H9 (cell line): ENCODE measurements at regions not wholly inside any gene's neighbourhood (a gene's known extent, or its start where the extent isn't known, plus 50 kb on each side); places are given as distances from the start of the nearest gene placed in this dataset.

Experiments
- DNase-seq: peaks from one replicate; pipeline ENCODE4 v3.0.0-alpha.2; 2017
- H2AFZ ChIP-seq: one replicate; pipeline ENCODE4 v1.6.1; 2013; ENCODE audit warnings: mild to moderate bottlenecking, low read length, control low read depth, moderate library complexity
- H2AK5ac ChIP-seq: 2 replicates; pipeline ENCODE4 v1.6.1; 2013; ENCODE audit warnings: low read length, control low read depth, mixed read lengths; ENCODE audit not compliant: insufficient read length
- H2BK120ac ChIP-seq: one replicate; pipeline ENCODE4 v1.6.1; 2013; ENCODE audit warnings: low read depth, mild to moderate bottlenecking, low read length, control low read depth, inconsistent platforms; ENCODE audit not compliant: poor library complexity, severe bottlenecking
- H2BK12ac ChIP-seq: 2 replicates; pipeline ENCODE4 v1.6.1; 2013; ENCODE audit warnings: low read length, control low read depth, mixed read lengths, low read depth; ENCODE audit not compliant: insufficient read length
- H2BK15ac ChIP-seq: 2 replicates; pipeline ENCODE4 v1.6.1; 2013; ENCODE audit warnings: low read depth, low read length, control low read depth
- H2BK20ac ChIP-seq: one replicate; pipeline ENCODE4 v1.6.1; 2013; ENCODE audit warnings: low read depth, mild to moderate bottlenecking, low read length, control low read depth, inconsistent platforms; ENCODE audit not compliant: poor library complexity, severe bottlenecking
- H2BK5ac ChIP-seq: 2 replicates; pipeline ENCODE4 v1.6.1; 2013; ENCODE audit warnings: low read length, control low read depth, mixed read lengths; ENCODE audit not compliant: insufficient read length
- H3K14ac ChIP-seq: 2 replicates; pipeline ENCODE4 v1.6.1; 2013; ENCODE audit warnings: low read length, control low read depth; ENCODE audit not compliant: insufficient read depth
- H3K18ac ChIP-seq: 2 replicates; pipeline ENCODE4 v1.6.1; 2013; ENCODE audit warnings: low read depth, mild to moderate bottlenecking, mixed read lengths, low read length, control low read depth; ENCODE audit not compliant: insufficient read length
- H3K23ac ChIP-seq: 2 replicates; pipeline ENCODE4 v1.6.1; 2013; ENCODE audit warnings: low read length, control low read depth, mixed read lengths, low read depth; ENCODE audit not compliant: insufficient read length
- H3K23me2 ChIP-seq: 2 replicates; pipeline ENCODE4 v1.6.1; 2013; ENCODE audit warnings: low read depth, mild to moderate bottlenecking, mixed read lengths, low read length, control low read depth; ENCODE audit not compliant: insufficient read length, poor library complexity, severe bottlenecking
- H3K27ac ChIP-seq: 2 replicates; pipeline ENCODE4 v1.5.1; 2013; ENCODE audit warnings: low read length, control low read depth, mixed read lengths, low read depth; ENCODE audit not compliant: insufficient read length
- H3K27me3 ChIP-seq: 2 replicates; pipeline ENCODE4 v1.6.1; 2013; ENCODE audit warnings: low read length, control low read depth, inconsistent platforms; ENCODE audit not compliant: insufficient read depth
- H3K4ac ChIP-seq: 2 replicates; pipeline ENCODE4 v1.6.1; 2013; ENCODE audit warnings: low read depth, mild to moderate bottlenecking, control low read depth, inconsistent platforms, low read length, moderate library complexity
- H3K4me1 ChIP-seq: 2 replicates; pipeline ENCODE4 v1.6.1; 2013; ENCODE audit warnings: low read length, control low read depth, inconsistent platforms; ENCODE audit not compliant: insufficient read depth
- H3K4me2 ChIP-seq: 2 replicates; pipeline ENCODE4 v1.6.1; 2013; ENCODE audit warnings: low read length, control low read depth, mixed read lengths; ENCODE audit not compliant: insufficient read length, insufficient read depth
- H3K56ac ChIP-seq: 2 replicates; pipeline ENCODE4 v1.6.1; 2013; ENCODE audit warnings: low read depth, mild to moderate bottlenecking, mixed read lengths, low read length, control low read depth; ENCODE audit not compliant: insufficient read length
- H3K79me1 ChIP-seq: 2 replicates; pipeline ENCODE4 v1.6.1; 2013; ENCODE audit warnings: low read depth, mild to moderate bottlenecking, moderate library complexity, low read length, control low read depth, inconsistent platforms; ENCODE audit not compliant: insufficient read depth, poor library complexity, severe bottlenecking
- H3K79me2 ChIP-seq: 2 replicates; pipeline ENCODE4 v1.6.1; 2013; ENCODE audit warnings: low read length, control low read depth, inconsistent platforms; ENCODE audit not compliant: insufficient read depth
- H3K9ac ChIP-seq: 2 replicates; pipeline ENCODE4 v1.6.1; 2013; ENCODE audit warnings: low read length, control low read depth, mixed read lengths; ENCODE audit not compliant: insufficient read length; ENCODE audit errors: extremely low read depth
- H3K9me3 ChIP-seq: one replicate; pipeline ENCODE4 v1.6.1; 2013; ENCODE audit warnings: low read depth, low read length, inconsistent platforms; ENCODE audit not compliant: control insufficient read depth
- H3T11ph ChIP-seq: one replicate; pipeline ENCODE4 v1.6.1; 2013; ENCODE audit warnings: mild to moderate bottlenecking, low read length, control low read depth, inconsistent platforms
- H4K20me1 ChIP-seq: one replicate; pipeline ENCODE4 v1.6.1; 2013; ENCODE audit not compliant: control insufficient read depth, insufficient read length, insufficient read depth
- H4K5ac ChIP-seq: 2 replicates; pipeline ENCODE4 v1.6.1; 2013; ENCODE audit warnings: low read depth, mild to moderate bottlenecking, mixed read lengths, low read length, control low read depth; ENCODE audit not compliant: insufficient read length
- H4K8ac ChIP-seq: replicated peaks from 2 replicates; pipeline ENCODE4 v1.6.1; 2013; ENCODE audit warnings: low read length, control low read depth, mixed read lengths, low read depth; ENCODE audit not compliant: insufficient read length
- H4K91ac ChIP-seq: 2 replicates; pipeline ENCODE4 v1.6.1; 2013; ENCODE audit warnings: low read depth, mild to moderate bottlenecking, moderate library complexity, mixed read lengths, low read length, control low read depth; ENCODE audit not compliant: insufficient read length
- H3K27ac Mint-ChIP-seq, 3 experiments: 2 replicates in 2 of 3; 3 replicates in 1 of 3; pipeline ENCODE4 v1.8.0; 2020 to 2021; ENCODE audit warnings: mixed read lengths in 3 of 3, mild to moderate bottlenecking in 1 of 3, moderate library complexity in 1 of 3
- H3K27me3 Mint-ChIP-seq: 2 replicates; pipeline ENCODE4 v1.8.0; 2021; ENCODE audit warnings: low read depth, mild to moderate bottlenecking, moderate library complexity, mixed read lengths
- H3K36me3 Mint-ChIP-seq, 3 experiments: 2 replicates in 2 of 3; 3 replicates in 1 of 3; pipeline ENCODE4 v1.8.0; 2020 to 2021; ENCODE audit warnings: low read depth in 3 of 3, mixed read lengths in 3 of 3; ENCODE audit not compliant: insufficient read depth in 1 of 3
- H3K4me1 Mint-ChIP-seq, 2 experiments: 2 replicates each; pipeline ENCODE4 v1.8.0; 2020; ENCODE audit warnings: mixed read lengths in 2 of 2
- H3K4me3 Mint-ChIP-seq, 2 experiments: 2 replicates in 1 of 2; 3 replicates in 1 of 2; pipeline ENCODE4 v1.8.0; 2020 to 2021; ENCODE audit warnings: mild to moderate bottlenecking in 2 of 2, mixed read lengths in 2 of 2, moderate library complexity in 1 of 2
- H3K9me3 Mint-ChIP-seq, 2 experiments: 2 replicates in 1 of 2; 3 replicates in 1 of 2; pipeline ENCODE4 v1.8.0; 2020; ENCODE audit warnings: mild to moderate bottlenecking in 2 of 2, mixed read lengths in 2 of 2, moderate library complexity in 1 of 2
- CTCF ChIP-seq: fragments of 200-600 bp; sonication (generic); conservative IDR thresholded peaks from 3 replicates; pipeline ENCODE4 v1.8.0; 2021; ENCODE audit warnings: antibody characterized with exemption, mild to moderate bottlenecking
- WGBS: extraction: QIAGEN DNeasy Blood & Tissue Kit; methylation state at CpG from one replicate; pipeline ENCODE4 v1.1.7; 2013; ENCODE audit warnings: missing lambda C conversion rate, low lambda C conversion rate, mixed read lengths; ENCODE audit not compliant: insufficient read length; ENCODE audit errors: extremely low coverage; 5-methylcytosine and 5-hydroxymethylcytosine counted together

GRCh38 chr6:133674661-133675060, 214.3 kb upstream of the TCF21 start:
- Histone ChIP-seq H4K91ac (no peak overlapping the region), H3K14ac (no peak overlapping the region), H2BK20ac (no peak overlapping the region), H3K4me2 (no peak overlapping the region), H3K79me1 (no peaks in the 10 kb centered on the region), H3K4ac (no peak overlapping the region), H3K23ac (no peak overlapping the region), H3K27ac (no peak overlapping the region), H3K23me2 (no peaks in the 10 kb centered on the region), H2AK5ac (no peak overlapping the region), H2BK5ac (no peak overlapping the region), H4K20me1 (no peaks in the 10 kb centered on the region), H3K56ac (no peak overlapping the region), H4K8ac (no peak overlapping the region), H2BK12ac (no peak overlapping the region), H2AFZ (peak overlapping the region; percentile 82), H3T11ph (no peak overlapping the region), H3K79me2 (no peaks in the 10 kb centered on the region), H3K9ac (no peak overlapping the region), H3K9me3 (no peaks in the 10 kb centered on the region), H2BK120ac (no peak overlapping the region), H3K4me1 (peaks cover 3% of the 10 kb centered on the region; the same call in 1 of the 2 replicates), H3K18ac (no peak overlapping the region), H4K5ac (no peak overlapping the region), H3K27me3 (no peaks in the 10 kb centered on the region), H2BK15ac (no peak overlapping the region)
- Mint-ChIP-seq H3K4me1 (peaks cover 10 to 15% of the 10 kb centered on the region in 2 experiments), H3K9me3 (peaks cover 2 to 3% of the 10 kb centered on the region in 2 experiments; a peak in 2 of 5 replicates), H3K36me3 (peaks cover 0 to 3% (median 0%) of the 10 kb centered on the region in 3 experiments; a peak in 3 of 7 replicates), H3K4me3 (no peak overlapping the region), H3K27ac (no peak overlapping the region), H3K27me3 (no peaks in the 10 kb centered on the region)
- no CpG with 5 or more reads among the region's 1 CpG for WGBS
- no peak for DNase-seq
- TF ChIP-seq CTCF: no peak
